ENCODE measurements at regions not wholly inside any gene's neighbourhood (a gene's known extent, or its start where the extent isn't known, plus 50 kb on each side); places are given as distances from the start of the nearest gene placed in this dataset.

DNA sequence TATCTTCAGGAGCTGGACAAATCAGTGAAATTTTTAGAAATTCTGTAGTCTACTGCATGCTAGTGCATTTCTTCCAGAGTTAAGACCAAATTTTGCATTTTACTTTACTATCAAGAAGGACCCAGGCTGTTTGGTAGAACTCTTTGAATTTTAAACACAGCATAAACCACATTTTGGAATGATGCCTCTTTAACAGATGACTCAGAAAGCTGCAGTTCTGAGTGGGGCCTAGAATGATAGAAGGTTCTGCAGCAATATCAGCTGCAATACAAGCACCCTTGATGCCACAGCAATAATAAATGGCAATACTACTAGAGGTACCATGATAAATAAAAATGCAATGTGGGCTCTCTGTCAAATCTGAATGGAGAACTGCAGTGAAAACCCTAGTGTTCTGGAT, 198.7 kb downstream of the TMA16 start:
- Histone ChIP-seq H3K36me3 (replicated peaks; ENCODE audit: insufficient read depth, low read length) (no peaks in the 10 kb centered on the region), H3K27me3 (replicated peaks; ENCODE audit: insufficient read depth, low read length) (no peaks in the 10 kb centered on the region), H3K27ac (ENCODE audit: low read length) (no peak overlapping the region), H3K4me3 (ENCODE audit: low read length) (no peak overlapping the region), H3K9ac (ENCODE audit: low read length) (no peak overlapping the region), H2AFZ (ENCODE audit: low read length) (no peak overlapping the region), H3F3A (ENCODE audit: insufficient read depth, low read length) (no peaks in the 10 kb centered on the region), H3K4me2 (ENCODE audit: low read depth, low read length) (no peak overlapping the region), H3K9me3 (replicated peaks; ENCODE audit: insufficient read depth, low read length) (no peaks in the 10 kb centered on the region), H3K79me2 (ENCODE audit: low read length) (no peaks in the 10 kb centered on the region), H3K4me1 (ENCODE audit: low read length) (no peaks in the 10 kb centered on the region), H4K20me1 (ENCODE audit: insufficient read depth, low read length) (no peaks in the 10 kb centered on the region), H3K9me2 (replicated peaks; ENCODE audit: insufficient read depth, low read length) (no peaks in the 10 kb centered on the region)
- DNase-seq, result no peak
- TF ChIP-seq, protein P1, sequence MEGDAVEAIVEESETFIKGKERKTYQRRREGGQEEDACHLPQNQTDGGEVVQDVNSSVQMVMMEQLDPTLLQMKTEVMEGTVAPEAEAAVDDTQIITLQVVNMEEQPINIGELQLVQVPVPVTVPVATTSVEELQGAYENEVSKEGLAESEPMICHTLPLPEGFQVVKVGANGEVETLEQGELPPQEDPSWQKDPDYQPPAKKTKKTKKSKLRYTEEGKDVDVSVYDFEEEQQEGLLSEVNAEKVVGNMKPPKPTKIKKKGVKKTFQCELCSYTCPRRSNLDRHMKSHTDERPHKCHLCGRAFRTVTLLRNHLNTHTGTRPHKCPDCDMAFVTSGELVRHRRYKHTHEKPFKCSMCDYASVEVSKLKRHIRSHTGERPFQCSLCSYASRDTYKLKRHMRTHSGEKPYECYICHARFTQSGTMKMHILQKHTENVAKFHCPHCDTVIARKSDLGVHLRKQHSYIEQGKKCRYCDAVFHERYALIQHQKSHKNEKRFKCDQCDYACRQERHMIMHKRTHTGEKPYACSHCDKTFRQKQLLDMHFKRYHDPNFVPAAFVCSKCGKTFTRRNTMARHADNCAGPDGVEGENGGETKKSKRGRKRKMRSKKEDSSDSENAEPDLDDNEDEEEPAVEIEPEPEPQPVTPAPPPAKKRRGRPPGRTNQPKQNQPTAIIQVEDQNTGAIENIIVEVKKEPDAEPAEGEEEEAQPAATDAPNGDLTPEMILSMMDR (IDR thresholded peaks at IDR 0.05; ENCODE audit: low read length), result no peak
- TF ChIP-seq EZH2phosphoT487 (IDR thresholded peaks at IDR 0.05; ENCODE audit: low read length), result no peak
- TF ChIP-seq EZH2 (optimal IDR thresholded peaks at IDR 0.05; ENCODE audit: low read depth, low read length), result no peak

DNA sequence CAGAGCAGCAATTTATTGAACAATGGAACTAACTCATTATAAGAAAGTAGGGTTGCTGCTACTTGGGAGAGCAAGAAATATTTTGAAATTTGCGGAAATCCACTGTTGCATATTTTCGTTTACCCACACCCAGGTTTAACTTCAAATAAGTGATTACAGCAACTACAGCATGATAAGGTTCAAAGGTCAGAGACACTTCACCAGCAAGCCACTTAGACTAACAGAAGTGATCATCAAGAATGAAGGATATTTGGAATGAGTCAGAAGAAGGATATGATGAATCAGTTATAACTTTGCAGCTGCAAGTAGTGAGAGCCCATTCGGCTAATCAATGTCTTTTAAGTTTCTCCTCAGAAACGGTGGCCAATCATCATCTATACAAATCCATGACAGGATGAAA, 199.3 kb downstream of the TMA16 start:
- Histone ChIP-seq H2AFZ (ENCODE audit: low read length) (no peak overlapping the region), H3K4me2 (ENCODE audit: low read depth, low read length) (no peak overlapping the region), H3K4me1 (ENCODE audit: low read length) (no peaks in the 10 kb centered on the region), H4K20me1 (ENCODE audit: insufficient read depth, low read length) (no peaks in the 10 kb centered on the region), H3K79me2 (ENCODE audit: low read length) (no peaks in the 10 kb centered on the region), H3K9ac (ENCODE audit: low read length) (no peak overlapping the region), H3F3A (ENCODE audit: insufficient read depth, low read length) (no peaks in the 10 kb centered on the region), H3K9me3 (replicated peaks; ENCODE audit: insufficient read depth, low read length) (no peaks in the 10 kb centered on the region), H3K27me3 (replicated peaks; ENCODE audit: insufficient read depth, low read length) (no peaks in the 10 kb centered on the region), H3K27ac (ENCODE audit: low read length) (no peak overlapping the region), H3K9me2 (replicated peaks; ENCODE audit: insufficient read depth, low read length) (no peaks in the 10 kb centered on the region), H3K36me3 (replicated peaks; ENCODE audit: insufficient read depth, low read length) (no peaks in the 10 kb centered on the region), H3K4me3 (ENCODE audit: low read length) (no peak overlapping the region)
- no peak for DNase-seq
- no peak for TF ChIP-seq EZH2 (optimal IDR thresholded peaks at IDR 0.05; ENCODE audit: low read depth, low read length)
- no peak for TF ChIP-seq EZH2phosphoT487 (IDR thresholded peaks at IDR 0.05; ENCODE audit: low read length)
- TF ChIP-seq, protein P1 (IDR thresholded peaks at IDR 0.05; ENCODE audit: low read length), result no peak

DNA sequence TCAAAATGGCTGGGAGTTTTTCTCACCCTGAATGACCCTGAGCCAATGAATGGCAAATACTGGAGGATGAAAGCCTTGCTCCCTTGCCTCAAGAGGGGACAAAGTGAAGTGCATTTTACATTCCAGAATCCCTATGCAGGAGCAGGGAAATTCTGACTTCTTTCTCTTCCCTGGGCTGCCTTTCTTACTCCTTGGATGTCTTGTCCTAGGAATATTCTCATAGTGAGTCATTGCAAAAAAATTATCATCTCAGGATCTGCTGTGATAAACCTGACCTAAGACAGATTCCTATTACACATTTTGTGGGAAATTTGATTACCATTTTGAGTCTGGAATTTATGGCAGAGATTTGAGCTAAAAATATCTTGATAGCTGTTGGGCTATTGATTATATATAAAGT, 199.9 kb downstream of the TMA16 start:
- H3K4me2 ChIP-seq (ENCODE audit: low read depth, low read length), result no peak overlapping the region

More for the DNA sequence above, 199.9 kb downstream of the TMA16 start:
- Histone ChIP-seq H3K36me3 (replicated peaks; ENCODE audit: insufficient read depth, low read length) (no peaks in the 10 kb centered on the region), H2AFZ (ENCODE audit: low read length) (no peak overlapping the region), H3K4me3 (ENCODE audit: low read length) (no peak overlapping the region), H3K27ac (ENCODE audit: low read length) (no peak overlapping the region), H3K27me3 (replicated peaks; ENCODE audit: insufficient read depth, low read length) (no peaks in the 10 kb centered on the region), H4K20me1 (ENCODE audit: insufficient read depth, low read length) (no peaks in the 10 kb centered on the region), H3K9me2 (replicated peaks; ENCODE audit: insufficient read depth, low read length) (no peaks in the 10 kb centered on the region), H3K79me2 (ENCODE audit: low read length) (no peaks in the 10 kb centered on the region), H3F3A (ENCODE audit: insufficient read depth, low read length) (no peaks in the 10 kb centered on the region), H3K9me3 (replicated peaks; ENCODE audit: insufficient read depth, low read length) (no peaks in the 10 kb centered on the region), H3K9ac (ENCODE audit: low read length) (no peak overlapping the region), H3K4me1 (ENCODE audit: low read length) (no peaks in the 10 kb centered on the region)
- no peak for TF ChIP-seq EZH2phosphoT487 (IDR thresholded peaks at IDR 0.05; ENCODE audit: low read length)
- TF ChIP-seq, protein P1 (IDR thresholded peaks at IDR 0.05; ENCODE audit: low read length), result no peak
- TF ChIP-seq EZH2 (optimal IDR thresholded peaks at IDR 0.05; ENCODE audit: low read depth, low read length), result no peak
- no peak for DNase-seq
